Type B pancreatic cell (in vitro differentiated cells): ENCODE measurements at regions not wholly inside any gene's neighbourhood (a gene's known extent, or its start where the extent isn't known, plus 50 kb on each side); places are given as distances from the start of the nearest gene placed in this dataset.

Experiments
- DNase-seq: peaks from one replicate; pipeline ENCODE4 v3.0.0; 2021; ENCODE audit warnings: mixed read lengths; ENCODE audit not compliant: unreplicated experiment; ENCODE audit errors: extremely low spot score
- H3K27ac Mint-ChIP-seq: 2 replicates; pipeline ENCODE4 v1.8.0; 2021; ENCODE audit warnings: mild to moderate bottlenecking, mixed read lengths
- H3K27me3 Mint-ChIP-seq: 2 replicates; pipeline ENCODE4 v1.8.0; 2021; ENCODE audit warnings: mixed read lengths
- H3K36me3 Mint-ChIP-seq: 2 replicates; pipeline ENCODE4 v1.8.0; 2021; ENCODE audit warnings: mixed read lengths
- H3K4me1 Mint-ChIP-seq: one replicate; pipeline ENCODE4 v1.8.0; 2021; ENCODE audit warnings: mixed read lengths; ENCODE audit not compliant: unreplicated experiment
- H3K4me3 Mint-ChIP-seq: 2 replicates; pipeline ENCODE4 v1.8.0; 2021; ENCODE audit warnings: mild to moderate bottlenecking, mixed read lengths
- H3K9me3 Mint-ChIP-seq: 2 replicates; pipeline ENCODE4 v1.8.0; 2021; ENCODE audit warnings: mixed read lengths
- TF ChIP-seq, protein P1 (sequence below): fragments of 200-600 bp; sonication (generic); conservative IDR thresholded peaks from 2 replicates; pipeline ENCODE4 v1.5.0; 2021; ENCODE audit warnings: antibody characterized with exemption, mild to moderate bottlenecking

DNA sequence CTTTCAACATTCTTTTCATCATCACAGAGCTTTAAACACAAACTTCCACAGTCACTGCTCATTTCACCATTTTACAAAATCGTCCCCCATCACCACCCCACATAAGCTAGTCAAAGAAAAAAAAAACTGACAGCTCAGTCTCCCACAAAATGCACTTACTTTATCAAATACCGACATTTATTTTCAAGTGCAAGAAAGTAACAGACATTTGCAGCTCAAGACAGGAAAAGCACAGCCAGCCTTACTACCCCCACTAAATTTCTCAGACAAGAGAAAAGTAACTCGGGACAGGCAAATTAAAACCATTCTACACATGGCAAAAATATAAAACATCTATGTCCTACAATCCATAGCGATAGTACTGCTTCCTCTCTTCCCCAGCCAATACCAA lies 402.4 kb downstream of the SHQ1 start:
- TF ChIP-seq, protein P1, sequence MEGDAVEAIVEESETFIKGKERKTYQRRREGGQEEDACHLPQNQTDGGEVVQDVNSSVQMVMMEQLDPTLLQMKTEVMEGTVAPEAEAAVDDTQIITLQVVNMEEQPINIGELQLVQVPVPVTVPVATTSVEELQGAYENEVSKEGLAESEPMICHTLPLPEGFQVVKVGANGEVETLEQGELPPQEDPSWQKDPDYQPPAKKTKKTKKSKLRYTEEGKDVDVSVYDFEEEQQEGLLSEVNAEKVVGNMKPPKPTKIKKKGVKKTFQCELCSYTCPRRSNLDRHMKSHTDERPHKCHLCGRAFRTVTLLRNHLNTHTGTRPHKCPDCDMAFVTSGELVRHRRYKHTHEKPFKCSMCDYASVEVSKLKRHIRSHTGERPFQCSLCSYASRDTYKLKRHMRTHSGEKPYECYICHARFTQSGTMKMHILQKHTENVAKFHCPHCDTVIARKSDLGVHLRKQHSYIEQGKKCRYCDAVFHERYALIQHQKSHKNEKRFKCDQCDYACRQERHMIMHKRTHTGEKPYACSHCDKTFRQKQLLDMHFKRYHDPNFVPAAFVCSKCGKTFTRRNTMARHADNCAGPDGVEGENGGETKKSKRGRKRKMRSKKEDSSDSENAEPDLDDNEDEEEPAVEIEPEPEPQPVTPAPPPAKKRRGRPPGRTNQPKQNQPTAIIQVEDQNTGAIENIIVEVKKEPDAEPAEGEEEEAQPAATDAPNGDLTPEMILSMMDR = no peak
- Mint-ChIP-seq H3K4me1 (peaks cover 40% of the 10 kb centered on the region), H3K4me3 (peak overlapping the region; percentile 98), H3K27ac (peak overlapping the region; percentile 97), H3K36me3 (peaks cover 21% of the 10 kb centered on the region), H3K9me3 (no peaks in the 10 kb centered on the region), H3K27me3 (peaks cover 3% of the 10 kb centered on the region)
- no peak for DNase-seq

DNA sequence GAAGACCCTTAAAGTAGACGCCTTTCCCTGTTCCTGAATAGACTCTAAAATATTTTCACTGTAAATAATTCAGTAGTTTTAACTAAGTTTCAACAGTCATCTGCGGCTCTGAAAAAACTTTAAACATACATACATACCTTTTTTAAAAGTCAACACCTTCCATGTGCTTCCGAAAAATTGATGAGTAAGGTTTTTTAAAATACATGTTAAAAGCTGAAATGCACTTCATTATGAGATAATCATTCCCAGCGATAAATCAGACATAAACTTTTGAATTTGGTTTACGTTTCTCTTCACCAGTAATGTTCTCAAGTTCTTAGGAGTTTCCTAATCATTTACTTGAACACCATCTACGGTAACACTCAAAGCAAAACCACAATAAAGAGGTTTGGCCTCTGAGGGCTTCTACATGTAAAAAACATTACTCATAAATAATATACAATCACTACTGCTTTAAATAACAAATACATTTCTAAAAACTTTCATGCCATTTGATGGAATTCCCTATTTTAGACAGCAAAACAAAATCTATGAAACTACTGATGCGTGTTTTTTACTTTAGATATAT lies 403.5 kb downstream of the SHQ1 start:
- Mint-ChIP-seq H3K4me1 (peaks cover 45% of the 10 kb centered on the region), H3K4me3 (peak overlapping the region; percentile 98), H3K9me3 (no peaks in the 10 kb centered on the region), H3K27ac (no peak overlapping the region), H3K27me3 (peaks cover 3% of the 10 kb centered on the region), H3K36me3 (peaks cover 25% of the 10 kb centered on the region)
- no peak for DNase-seq
- TF ChIP-seq, protein P1 = no peak

DNA sequence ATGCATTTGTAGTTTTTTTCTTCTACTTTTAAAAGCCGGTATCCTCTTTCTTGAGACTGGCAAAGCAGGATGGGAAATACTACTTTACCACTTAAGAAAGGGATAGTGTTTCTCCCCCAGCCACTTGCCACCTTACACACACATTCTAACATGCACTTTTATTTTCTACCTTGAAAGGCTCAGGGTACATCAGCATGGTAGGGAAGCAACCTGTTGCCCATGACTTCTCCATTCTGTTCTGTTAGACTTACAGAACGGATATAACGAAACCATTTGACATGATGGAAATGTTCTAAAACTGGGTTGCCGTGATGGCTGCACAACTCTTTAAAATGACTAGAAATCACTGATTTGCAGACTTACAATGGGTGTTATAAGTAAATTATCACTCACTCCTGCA lies 405.5 kb downstream of the SHQ1 start:
- no peak for DNase-seq
- TF ChIP-seq, protein P1 = no peak
- H3K9me3 Mint-ChIP-seq = no peaks in the 10 kb centered on the region
- no peaks in the 10 kb centered on the region for H3K27me3 Mint-ChIP-seq
- H3K36me3 Mint-ChIP-seq = peaks cover 40% of the 10 kb centered on the region
- no peak overlapping the region for H3K27ac Mint-ChIP-seq
- peaks cover 63% of the 10 kb centered on the region for H3K4me1 Mint-ChIP-seq
- peak overlapping the region; percentile 98 for H3K4me3 Mint-ChIP-seq

DNA sequence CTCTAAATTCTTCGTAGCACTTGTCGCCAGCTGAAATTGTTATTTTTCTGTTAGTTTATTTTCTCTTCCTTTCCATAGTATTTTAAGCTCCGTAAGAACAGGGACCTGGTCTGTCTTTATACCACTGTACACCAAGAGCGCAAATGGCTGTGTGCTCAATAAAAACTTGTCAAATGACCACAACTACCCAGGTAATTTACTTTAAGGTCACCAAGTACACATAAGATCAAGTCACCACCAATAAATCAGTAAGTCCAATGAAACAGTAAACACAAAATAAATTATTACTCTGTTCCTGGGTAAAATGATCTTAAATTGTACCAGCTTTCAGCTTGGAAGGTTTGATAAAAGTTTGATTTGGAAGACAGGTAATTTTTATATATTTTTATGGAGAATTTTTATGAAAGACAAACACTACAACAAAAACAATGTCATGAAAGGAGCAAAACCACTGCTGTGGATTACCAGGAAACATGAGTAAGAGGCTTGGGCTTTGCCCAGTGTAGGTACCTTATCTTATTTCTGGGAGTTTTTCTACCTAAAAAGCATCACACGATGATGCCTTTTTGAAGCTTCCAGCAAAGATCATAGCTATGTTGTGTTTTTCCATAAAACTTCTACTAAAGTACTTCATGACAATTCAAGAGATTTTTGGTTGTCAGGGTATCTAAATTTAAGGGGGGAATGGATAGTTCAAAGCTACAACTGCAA lies 406.8 kb downstream of the SHQ1 start:
- no peak overlapping the region for H3K27ac Mint-ChIP-seq
- H3K4me3 Mint-ChIP-seq = peak overlapping the region; percentile 58
- TF ChIP-seq, protein P1 = no peak
- H3K36me3 Mint-ChIP-seq = peaks cover 45% of the 10 kb centered on the region
- H3K4me1 Mint-ChIP-seq = peaks cover 65% of the 10 kb centered on the region
- no peak for DNase-seq
- no peaks in the 10 kb centered on the region for H3K9me3 Mint-ChIP-seq
- H3K27me3 Mint-ChIP-seq = no peaks in the 10 kb centered on the region

DNA sequence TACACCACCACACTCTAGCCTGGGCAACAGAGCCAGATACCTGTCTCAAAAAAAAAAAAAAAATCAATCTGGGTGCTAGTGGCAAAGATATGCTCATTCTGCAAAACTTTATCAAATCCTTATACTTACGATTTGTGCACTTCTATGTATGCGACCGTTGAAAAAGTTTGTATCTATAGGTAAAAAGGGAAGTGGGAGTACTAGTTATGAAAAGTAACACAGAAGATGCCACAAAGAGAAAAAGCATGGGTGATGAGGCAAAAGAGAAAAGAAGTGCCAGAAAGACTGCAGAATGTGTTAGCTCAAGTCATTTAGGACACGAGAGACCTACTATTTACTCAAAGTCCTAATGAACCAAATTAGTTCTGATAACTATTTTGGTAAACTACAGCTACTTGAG lies 407.8 kb downstream of the SHQ1 start:
- peaks cover 40% of the 10 kb centered on the region for H3K36me3 Mint-ChIP-seq
- H3K27me3 Mint-ChIP-seq = no peaks in the 10 kb centered on the region
- DNase-seq = no peak
- no peaks in the 10 kb centered on the region for H3K9me3 Mint-ChIP-seq
- no peak overlapping the region for H3K27ac Mint-ChIP-seq
- H3K4me3 Mint-ChIP-seq = no peak overlapping the region
- TF ChIP-seq, protein P1 = no peak
- peaks cover 60% of the 10 kb centered on the region for H3K4me1 Mint-ChIP-seq
